SK-N-MC (cell line): ENCODE measurements at regions not wholly inside any gene's neighbourhood (a gene's known extent, or its start where the extent isn't known, plus 50 kb on each side); places are given as distances from the start of the nearest gene placed in this dataset.
"Not testable (repeated sequence)": the region's sequence is repeated elsewhere in the genome, so short reads cannot be mapped to it uniquely, and the experiment has no call there.

ENCODE experiments used
- EZH2 ChIP-seq: fragments of 200-600 bp; sonication (generic); IDR thresholded peaks from one replicate; pipeline ENCODE4 v1.6.1; 2017; ENCODE audit warnings: antibody characterized with exemption
- POLR2AphosphoS5 ChIP-seq: IDR thresholded peaks from 2 replicates; pipeline ENCODE4 v1.6.1; 2012; ENCODE audit warnings: mild to moderate bottlenecking, low read depth, low read length, borderline replicate concordance

- not testable (repeated sequence) for TF ChIP-seq POLR2AphosphoS5, EZH2
These were observed 283.4 kb upstream of the RAI14 start for GRCh38 chr5:34372739-34373138.
